Calu3 (cell line): ENCODE measurements at regions not wholly inside any gene's neighbourhood (a gene's known extent, or its start where the extent isn't known, plus 50 kb on each side); places are given as distances from the start of the nearest gene placed in this dataset.

Experiments
- BruUV-seq: library from RNA; stranded (reverse); fragments of 400-500 nt; replicated peaks from 2 replicates; lab custom pipeline; 2021; lab: Mats Ljungman, UMichigan
- CTCF ChIA-PET: fragments of 300-600 bp; sonication (Branson Sonifier 250); formaldehyde crosslinking; loops from one replicate; lab custom pipeline; 2022; ENCODE audit warnings: antibody characterized with exemption; lab: Charles Lee
- DNase-seq: peaks from one replicate; pipeline ENCODE4 v3.0.0; 2022
- H3K27ac Mint-ChIP-seq: one replicate; pipeline ENCODE4 v1.8.0; 2022; ENCODE audit warnings: mixed read lengths; ENCODE audit not compliant: unreplicated experiment
- H3K27me3 Mint-ChIP-seq: one replicate; pipeline ENCODE4 v1.8.0; 2022; ENCODE audit warnings: mixed read lengths; ENCODE audit not compliant: unreplicated experiment
- H3K36me3 Mint-ChIP-seq: one replicate; pipeline ENCODE4 v1.8.0; 2022; ENCODE audit warnings: mild to moderate bottlenecking, moderate library complexity, mixed read lengths; ENCODE audit not compliant: insufficient read depth, unreplicated experiment
- H3K4me1 Mint-ChIP-seq: one replicate; pipeline ENCODE4 v1.8.0; 2022; ENCODE audit warnings: mild to moderate bottlenecking, low read depth, mixed read lengths; ENCODE audit not compliant: unreplicated experiment
- H3K4me3 Mint-ChIP-seq: one replicate; pipeline ENCODE4 v1.8.0; 2022; ENCODE audit warnings: mild to moderate bottlenecking, low read depth, moderate library complexity, mixed read lengths; ENCODE audit not compliant: unreplicated experiment
- H3K9me3 Mint-ChIP-seq: one replicate; pipeline ENCODE4 v1.8.0; 2022; ENCODE audit warnings: low read depth, mixed read lengths; ENCODE audit not compliant: unreplicated experiment
- CTCF ChIP-seq: fragments of 200-600 bp; IDR thresholded peaks from one replicate; pipeline ENCODE4 v1.8.0; 2022; ENCODE audit warnings: antibody characterized with exemption; ENCODE audit not compliant: unreplicated experiment
- intact Hi-C: fragments of 100-400 bp; cut with micrococcal nuclease; formaldehyde crosslinking; loops from one replicate; pipeline ENCODE4 v1.10.0; 2022; ENCODE audit not compliant: unreplicated experiment

GRCh38 chr22:48702573-48703264 lies 1125.0 kb downstream of the BRD1 start:
- Mint-ChIP-seq H3K4me3 (no peak overlapping the region), H3K27me3 (no peaks in the 10 kb centered on the region), H3K36me3 (no peaks in the 10 kb centered on the region), H3K9me3 (peaks cover 13% of the 10 kb centered on the region), H3K4me1 (no peaks in the 10 kb centered on the region), H3K27ac (peak overlapping the region; percentile 10)
- no peak for TF ChIP-seq CTCF
- intact Hi-C loops, result no loop called here
- CTCF ChIA-PET, result no interaction called here
- DNase-seq, result peak; percentile 68
- no TSS peak for BruUV-seq

- intact Hi-C loops, result no loop called here
Measured at GRCh38 chr22:48701296-48702030, 1126.2 kb downstream of the BRD1 start.

GRCh38 chr22:48700566-48701295 lies 1126.9 kb downstream of the BRD1 start:
- no peak for DNase-seq
- H3K4me3 Mint-ChIP-seq, result no peak overlapping the region
- intact Hi-C loops, result no loop called here
- BruUV-seq, result no TSS peak
- no peak overlapping the region for H3K27ac Mint-ChIP-seq
- no peaks in the 10 kb centered on the region for H3K36me3 Mint-ChIP-seq
- TF ChIP-seq CTCF, result no peak
- no peaks in the 10 kb centered on the region for H3K4me1 Mint-ChIP-seq
- H3K27me3 Mint-ChIP-seq, result no peaks in the 10 kb centered on the region
- CTCF ChIA-PET, result no interaction called here
- H3K9me3 Mint-ChIP-seq, result peaks cover 14% of the 10 kb centered on the region

More at GRCh38 chr22:48701296-48702030, 1126.2 kb downstream of the BRD1 start:
- no peaks in the 10 kb centered on the region for H3K4me1 Mint-ChIP-seq
- H3K36me3 Mint-ChIP-seq, result no peaks in the 10 kb centered on the region
- no peak overlapping the region for H3K4me3 Mint-ChIP-seq
- no peaks in the 10 kb centered on the region for H3K27me3 Mint-ChIP-seq
- H3K27ac Mint-ChIP-seq, result peak overlapping the region; percentile 10
- no peak for DNase-seq
- peaks cover 13% of the 10 kb centered on the region for H3K9me3 Mint-ChIP-seq
- BruUV-seq, result no TSS peak
- no peak for TF ChIP-seq CTCF
- CTCF ChIA-PET, result no interaction called here

GRCh38 chr22:48700180-48700565 lies 1127.5 kb downstream of the BRD1 start:
- CTCF ChIA-PET, result no interaction called here
- Mint-ChIP-seq H3K9me3 (peaks cover 10% of the 10 kb centered on the region), H3K36me3 (no peaks in the 10 kb centered on the region), H3K27me3 (no peaks in the 10 kb centered on the region), H3K4me3 (no peak overlapping the region), H3K27ac (no peak overlapping the region), H3K4me1 (no peaks in the 10 kb centered on the region)
- no peak for TF ChIP-seq CTCF
- BruUV-seq, result no TSS peak
- intact Hi-C loops, result no loop called here
- DNase-seq, result no peak
